Brain microvascular endothelial cell (primary cell): ENCODE measurements at regions not wholly inside any gene's neighbourhood (a gene's known extent, or its start where the extent isn't known, plus 50 kb on each side); places are given as distances from the start of the nearest gene placed in this dataset.

Experiments
- DNase-seq: peaks from one replicate; pipeline ENCODE4 v3.0.0-alpha.2; 2020
- H3K27ac ChIP-seq: fragments of 250-450 bp; sonication (Bioruptor Pico); 2 replicates; pipeline ENCODE4 v1.5.1; 2020; ENCODE audit warnings: mild to moderate bottlenecking, moderate library complexity
- H3K27me3 ChIP-seq: fragments of 250-450 bp; sonication (Bioruptor Pico); replicated peaks from 2 replicates; pipeline ENCODE4 v1.5.1; 2020; ENCODE audit warnings: mild to moderate bottlenecking
- H3K36me3 ChIP-seq: fragments of 250-450 bp; sonication (Bioruptor Pico); replicated peaks from 2 replicates; pipeline ENCODE4 v1.5.1; 2020; ENCODE audit warnings: mild to moderate bottlenecking
- H3K4me3 ChIP-seq: 2 replicates; pipeline ENCODE4 v1.5.1; 2011; ENCODE audit warnings: low read depth, mild to moderate bottlenecking, control low read depth, low read length, moderate library complexity
- CTCF ChIP-seq: IDR thresholded peaks from 2 replicates; pipeline ENCODE4 v1.5.1; 2011; ENCODE audit warnings: low read depth, mild to moderate bottlenecking, moderate library complexity, low read length, control low read depth, inconsistent platforms; ENCODE audit errors: missing control alignments
- in situ Hi-C: cut with HindIII; loops from 2 replicates; pipeline ENCODE4 v1.10.0; 2017; ENCODE audit warnings: low sequenced_read_pairs, low pct_ligation_motif_present

GRCh38 chr12:90078344-90078743, 369.7 kb upstream of the ATP2B1 start:
- Histone ChIP-seq H3K27me3 (no peaks in the 10 kb centered on the region), H3K36me3 (no peaks in the 10 kb centered on the region), H3K27ac (no peak overlapping the region), H3K4me3 (no peak overlapping the region)
- DNase-seq = no peak
- in situ Hi-C loops = no loop called here
- no peak for TF ChIP-seq CTCF

GRCh38 chr12:90077756-90078155, 369.1 kb upstream of the ATP2B1 start:
- H3K27me3 ChIP-seq = no peaks in the 10 kb centered on the region
- no peaks in the 10 kb centered on the region for H3K36me3 ChIP-seq
- DNase-seq = no peak
- no peak overlapping the region for H3K4me3 ChIP-seq
- H3K27ac ChIP-seq = no peak overlapping the region
- no peak for TF ChIP-seq CTCF
- in situ Hi-C loops = no loop called here

DNA sequence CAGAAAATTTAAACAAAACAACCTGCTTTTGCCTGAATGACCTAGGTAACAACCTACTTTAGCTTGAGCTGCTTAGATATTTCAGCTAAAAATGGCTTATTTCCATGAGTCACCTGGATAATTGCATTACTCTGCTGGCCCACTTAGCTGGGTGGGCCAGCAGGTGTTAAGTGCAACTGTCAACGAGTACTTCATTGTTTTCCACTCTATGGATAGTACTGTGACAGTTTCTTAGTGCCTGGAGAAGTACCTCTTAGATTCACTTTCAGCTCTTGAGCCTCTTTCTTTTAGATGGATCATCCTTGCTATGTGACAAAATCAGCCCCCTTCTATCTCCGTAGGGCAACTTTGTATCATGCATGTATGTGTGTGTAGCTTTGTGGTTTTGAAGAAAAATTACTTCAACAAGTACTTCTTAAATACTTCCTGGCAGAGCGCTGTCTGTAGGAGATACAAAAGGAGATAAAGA, 368.2 kb upstream of the ATP2B1 start:
- no peak for DNase-seq
- no peak overlapping the region for H3K4me3 ChIP-seq

DNA sequence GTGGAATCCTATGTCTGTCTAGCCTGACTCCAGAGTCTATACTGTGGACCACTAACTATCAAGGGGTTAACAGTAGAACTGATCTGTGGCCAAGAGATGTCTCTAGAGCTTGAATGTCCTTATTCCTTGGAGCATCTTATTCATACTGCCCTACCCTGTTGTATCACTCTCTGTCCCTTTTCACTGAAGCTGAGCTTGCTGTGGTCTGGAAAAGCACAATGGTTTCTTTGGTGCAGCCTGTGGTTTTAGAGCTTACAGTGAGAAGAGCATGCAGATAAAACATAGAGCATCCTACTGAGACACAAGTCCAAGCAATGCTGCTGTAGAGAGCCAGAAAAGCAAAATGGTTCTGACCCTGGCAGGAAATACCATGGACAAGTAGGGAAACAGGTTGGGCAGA, 367.0 kb upstream of the ATP2B1 start:
- H3K4me3 ChIP-seq = no peak overlapping the region
- in situ Hi-C loops = no loop called here
- no peak for TF ChIP-seq CTCF
- no peak for DNase-seq
- no peaks in the 10 kb centered on the region for H3K36me3 ChIP-seq
- no peak overlapping the region for H3K27ac ChIP-seq
- no peaks in the 10 kb centered on the region for H3K27me3 ChIP-seq

More for the DNA sequence above, 368.2 kb upstream of the ATP2B1 start:
- TF ChIP-seq CTCF = no peak
- no peak overlapping the region for H3K27ac ChIP-seq
- in situ Hi-C loops = no loop called here
- H3K36me3 ChIP-seq = no peaks in the 10 kb centered on the region
- H3K27me3 ChIP-seq = no peaks in the 10 kb centered on the region

DNA sequence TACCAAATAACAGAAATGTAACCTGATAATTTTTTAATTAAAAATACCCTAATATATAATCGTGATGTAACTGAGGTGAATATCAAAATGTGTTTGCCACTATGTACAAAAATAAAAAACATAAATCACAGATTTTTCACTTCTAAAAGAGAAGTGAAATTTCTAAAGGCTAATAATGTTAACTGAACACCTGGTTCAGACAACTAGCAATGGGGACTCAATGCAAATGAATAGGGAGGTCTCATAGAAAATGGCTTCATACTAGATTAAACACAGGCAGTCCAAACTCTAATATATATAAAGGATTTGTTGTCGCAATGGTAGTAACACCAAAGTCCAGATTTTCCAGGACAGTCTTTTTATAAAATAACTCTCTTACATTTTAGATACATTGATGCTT, 365.4 kb upstream of the ATP2B1 start:
- no peak for DNase-seq
- H3K36me3 ChIP-seq = no peaks in the 10 kb centered on the region
- in situ Hi-C loops = no loop called here
- no peak for TF ChIP-seq CTCF
- H3K4me3 ChIP-seq = no peak overlapping the region
- H3K27ac ChIP-seq = no peak overlapping the region
- no peaks in the 10 kb centered on the region for H3K27me3 ChIP-seq

GRCh38 chr12:90071996-90072395, 363.4 kb upstream of the ATP2B1 start:
- no peak for DNase-seq
- no peaks in the 10 kb centered on the region for H3K27me3 ChIP-seq
- H3K27ac ChIP-seq = no peak overlapping the region
- no peak for TF ChIP-seq CTCF
- H3K36me3 ChIP-seq = no peaks in the 10 kb centered on the region
- in situ Hi-C loops = no loop called here
- no peak overlapping the region for H3K4me3 ChIP-seq
